ENCODE measurements at regions not wholly inside any gene's neighbourhood (a gene's known extent, or its start where the extent isn't known, plus 50 kb on each side); places are given as distances from the start of the nearest gene placed in this dataset.

DNA sequence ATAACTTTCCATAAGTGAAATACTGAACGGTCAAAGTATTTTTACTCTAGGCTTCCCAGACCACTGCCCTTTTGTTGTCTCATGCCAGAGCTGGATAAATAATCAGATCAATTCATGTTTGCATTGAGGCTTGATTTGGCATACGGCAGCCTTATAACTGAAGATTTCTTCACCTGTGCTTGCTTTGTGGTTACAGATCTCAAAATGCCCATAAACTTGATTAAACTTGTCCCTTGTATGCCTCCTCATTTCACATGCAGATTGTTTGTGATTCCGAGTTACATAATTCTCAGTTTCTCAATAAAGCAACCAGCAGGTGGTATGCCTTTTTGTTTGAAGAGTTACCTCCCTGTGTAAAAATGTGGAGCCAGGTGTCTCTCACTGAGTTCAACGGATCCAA is 211.4 kb upstream of the LRIG1 start:
- Histone ChIP-seq H3K23ac (ENCODE audit: low read length) (no peak overlapping the region), H3K14ac (ENCODE audit: low read length) (no peak overlapping the region), H3K9ac (ENCODE audit: low read length) (no peak overlapping the region), H3K4me1 (ENCODE audit: control insufficient read depth in 1 of 2, insufficient read depth in 2 of 2, low read length in 2 of 2) (peaks cover 0 to 7% of the 10 kb centered on the region in 2 experiments), H3K18ac (ENCODE audit: low read length) (no peak overlapping the region), H3K4me2 (ENCODE audit: low read length) (no peak overlapping the region), H4K8ac (ENCODE audit: low read depth, low read length) (no peak overlapping the region), H3K79me2 (ENCODE audit: control insufficient read depth, insufficient read depth, low read length, poor library complexity) (no peaks in the 10 kb centered on the region), H3K79me1 (ENCODE audit: low read length) (no peaks in the 10 kb centered on the region), H3K9me3 (ENCODE audit: insufficient read depth, low read depth, low read length) (no peaks in the 10 kb centered on the region), H2BK5ac (ENCODE audit: low read depth, low read length, poor library complexity) (no peak overlapping the region), H2AK5ac (ENCODE audit: low read length) (no peak overlapping the region), H2BK12ac (ENCODE audit: low read length) (no peak overlapping the region), H3K27me3 (ENCODE audit: insufficient read depth, low read length) (no peaks in the 10 kb centered on the region), H2BK120ac (ENCODE audit: insufficient read depth, low read length, poor library complexity) (no peak overlapping the region), H2AFZ (ENCODE audit: insufficient read depth, low read length, poor library complexity) (no peak overlapping the region), H3K4me3 (ENCODE audit: low read depth, low read length) (no peak overlapping the region), H3K36me3 (ENCODE audit: control insufficient read depth in 1 of 2, insufficient read depth in 2 of 2, low read length in 2 of 2) (no peaks in the 10 kb centered on the region), H3K4ac (ENCODE audit: low read depth, low read length) (no peak overlapping the region), H4K12ac (ENCODE audit: low read depth, low read length) (no peak overlapping the region), H4K91ac (ENCODE audit: low read depth, low read length) (no peak overlapping the region), H3K27ac (ENCODE audit: low read depth, low read length) (no peak overlapping the region)
- WGBS (ENCODE audit: extremely low coverage, insufficient coverage, insufficient read length): no CpG with 5 or more reads among the region's 4 CpGs
- DNase-seq: peak in 1 of 2 donors; percentile 16

DNA sequence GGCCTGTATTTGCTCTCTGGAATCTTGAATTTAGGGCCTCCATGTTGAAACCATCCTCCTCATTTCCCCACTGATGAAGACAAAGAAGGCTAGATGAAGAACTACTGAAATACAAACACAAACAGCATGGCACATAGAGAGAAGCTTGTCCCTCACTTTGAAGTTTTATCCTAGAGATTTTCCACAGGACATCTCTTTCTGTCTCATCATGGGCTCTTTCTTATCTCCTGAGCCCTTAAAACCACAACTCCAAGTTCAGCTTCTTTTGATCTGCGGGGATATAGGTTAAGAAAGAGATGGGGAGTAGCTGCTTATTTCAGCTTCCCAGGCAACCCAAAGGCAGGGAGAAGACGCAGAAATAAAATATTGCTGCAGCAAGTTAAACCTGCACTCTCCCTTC is 213.1 kb upstream of the LRIG1 start:
- Histone ChIP-seq H2BK5ac (ENCODE audit: low read depth, low read length, poor library complexity) (no peak overlapping the region), H3K9me3 (ENCODE audit: insufficient read depth, low read depth, low read length) (no peaks in the 10 kb centered on the region), H3K27me3 (ENCODE audit: insufficient read depth, low read length) (no peaks in the 10 kb centered on the region), H3K9ac (ENCODE audit: low read length) (no peak overlapping the region), H3K27ac (ENCODE audit: low read depth, low read length) (no peak overlapping the region), H2AK5ac (ENCODE audit: low read length) (no peak overlapping the region), H3K4me3 (ENCODE audit: low read depth, low read length) (no peak overlapping the region), H2AFZ (ENCODE audit: insufficient read depth, low read length, poor library complexity) (no peak overlapping the region), H3K4me2 (ENCODE audit: low read length) (no peak overlapping the region), H4K12ac (ENCODE audit: low read depth, low read length) (no peak overlapping the region), H4K91ac (ENCODE audit: low read depth, low read length) (no peak overlapping the region), H3K18ac (ENCODE audit: low read length) (no peak overlapping the region), H3K79me1 (ENCODE audit: low read length) (no peaks in the 10 kb centered on the region), H3K4ac (ENCODE audit: low read depth, low read length) (no peak overlapping the region), H3K36me3 (ENCODE audit: control insufficient read depth in 1 of 2, insufficient read depth in 2 of 2, low read length in 2 of 2) (no peaks in the 10 kb centered on the region), H4K8ac (ENCODE audit: low read depth, low read length) (no peak overlapping the region), H3K23ac (ENCODE audit: low read length) (no peak overlapping the region), H3K14ac (ENCODE audit: low read length) (no peak overlapping the region), H3K79me2 (ENCODE audit: control insufficient read depth, insufficient read depth, low read length, poor library complexity) (no peaks in the 10 kb centered on the region), H3K4me1 (ENCODE audit: control insufficient read depth in 1 of 2, insufficient read depth in 2 of 2, low read length in 2 of 2) (peaks cover 0 to 7% of the 10 kb centered on the region in 2 experiments), H2BK120ac (ENCODE audit: insufficient read depth, low read length, poor library complexity) (no peak overlapping the region), H2BK12ac (ENCODE audit: low read length) (no peak overlapping the region)
- WGBS (ENCODE audit: extremely low coverage, insufficient coverage, insufficient read length): no CpG with 5 or more reads among the region's 2 CpGs
- DNase-seq: no peak

DNA sequence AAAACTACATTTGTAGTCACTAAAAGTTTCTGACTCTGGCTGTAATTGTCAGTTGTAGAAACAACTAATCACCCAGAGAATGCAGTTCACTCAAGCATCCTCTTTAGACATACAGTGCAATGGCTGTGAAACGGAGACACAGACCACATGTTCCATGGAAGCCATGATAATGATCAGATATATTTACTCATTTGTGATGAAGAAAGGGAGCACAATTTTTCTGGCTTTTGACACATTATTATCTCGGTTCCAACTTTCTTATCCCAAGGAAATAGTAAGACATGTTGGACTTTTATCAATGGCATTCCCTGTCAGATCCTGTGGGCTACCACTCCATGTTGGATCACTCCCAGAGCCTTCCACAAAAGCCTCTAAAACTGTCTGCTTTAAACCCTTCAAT is 215.0 kb upstream of the LRIG1 start:
- Histone ChIP-seq H3K27me3 (ENCODE audit: insufficient read depth, low read length) (no peaks in the 10 kb centered on the region), H2BK120ac (ENCODE audit: insufficient read depth, low read length, poor library complexity) (no peak overlapping the region), H3K9ac (ENCODE audit: low read length) (no peak overlapping the region), H3K4me2 (ENCODE audit: low read length) (no peak overlapping the region), H3K36me3 (ENCODE audit: control insufficient read depth in 1 of 2, insufficient read depth in 2 of 2, low read length in 2 of 2) (no peaks in the 10 kb centered on the region), H4K12ac (ENCODE audit: low read depth, low read length) (no peak overlapping the region), H3K79me2 (ENCODE audit: control insufficient read depth, insufficient read depth, low read length, poor library complexity) (no peaks in the 10 kb centered on the region), H3K4ac (ENCODE audit: low read depth, low read length) (no peak overlapping the region), H2AFZ (ENCODE audit: insufficient read depth, low read length, poor library complexity) (no peak overlapping the region), H3K4me1 (ENCODE audit: control insufficient read depth in 1 of 2, insufficient read depth in 2 of 2, low read length in 2 of 2) (no peaks in the 10 kb centered on the region), H3K79me1 (ENCODE audit: low read length) (no peaks in the 10 kb centered on the region), H3K18ac (ENCODE audit: low read length) (no peak overlapping the region), H3K14ac (ENCODE audit: low read length) (no peak overlapping the region), H3K9me3 (ENCODE audit: insufficient read depth, low read depth, low read length) (no peaks in the 10 kb centered on the region), H3K27ac (ENCODE audit: low read depth, low read length) (no peak overlapping the region), H3K4me3 (ENCODE audit: low read depth, low read length) (no peak overlapping the region), H3K23ac (ENCODE audit: low read length) (no peak overlapping the region), H4K91ac (ENCODE audit: low read depth, low read length) (no peak overlapping the region), H2BK12ac (ENCODE audit: low read length) (no peak overlapping the region), H2AK5ac (ENCODE audit: low read length) (no peak overlapping the region), H4K8ac (ENCODE audit: low read depth, low read length) (no peak overlapping the region), H2BK5ac (ENCODE audit: low read depth, low read length, poor library complexity) (no peak overlapping the region)
- WGBS (ENCODE audit: extremely low coverage, insufficient coverage, insufficient read length): no CpG with 5 or more reads among the region's 2 CpGs
- no peak for DNase-seq

DNA sequence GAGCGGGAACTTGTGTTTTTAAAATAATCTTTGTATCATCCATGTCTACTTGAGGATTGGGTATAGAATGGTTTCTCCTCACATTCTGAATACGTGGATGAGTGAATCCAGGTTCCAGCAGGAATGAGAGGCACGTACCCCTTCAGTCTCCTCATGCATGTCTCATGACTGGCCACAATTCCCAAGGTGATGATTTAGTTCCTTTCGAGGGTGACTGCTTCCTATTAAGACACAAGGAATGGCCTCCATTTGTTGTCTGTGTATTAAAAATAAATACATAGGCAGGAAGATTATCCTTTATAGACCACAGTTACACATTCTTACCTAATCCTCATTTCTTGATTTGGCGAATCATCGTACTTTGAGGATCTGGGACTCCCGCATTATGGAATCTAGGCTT is 217.0 kb upstream of the LRIG1 start:
- no peaks in the 10 kb centered on the region for H3K4me1 ChIP-seq (ENCODE audit: control insufficient read depth in 1 of 2, insufficient read depth in 2 of 2, low read length in 2 of 2)
- H3K9ac ChIP-seq (ENCODE audit: low read length): no peak overlapping the region
- H3K79me1 ChIP-seq (ENCODE audit: low read length): no peaks in the 10 kb centered on the region
- H4K91ac ChIP-seq (ENCODE audit: low read depth, low read length): no peak overlapping the region
- H3K27ac ChIP-seq (ENCODE audit: low read depth, low read length): no peak overlapping the region
- H2BK5ac ChIP-seq (ENCODE audit: low read depth, low read length, poor library complexity): no peak overlapping the region
- H4K12ac ChIP-seq (ENCODE audit: low read depth, low read length): no peak overlapping the region
- no peak overlapping the region for H3K4me2 ChIP-seq (ENCODE audit: low read length)
- no peak overlapping the region for H2AFZ ChIP-seq (ENCODE audit: insufficient read depth, low read length, poor library complexity)
- no peak overlapping the region for H2BK12ac ChIP-seq (ENCODE audit: low read length)
- DNase-seq: no peak
- H3K9me3 ChIP-seq (ENCODE audit: insufficient read depth, low read depth, low read length): no peaks in the 10 kb centered on the region
- no CpG with 5 or more reads among the region's 7 CpGs for WGBS (ENCODE audit: extremely low coverage, insufficient coverage, insufficient read length)
- no peaks in the 10 kb centered on the region for H3K27me3 ChIP-seq (ENCODE audit: insufficient read depth, low read length)
- no peak overlapping the region for H3K4me3 ChIP-seq (ENCODE audit: low read depth, low read length)
- H2BK120ac ChIP-seq (ENCODE audit: insufficient read depth, low read length, poor library complexity): no peak overlapping the region
- no peak overlapping the region for H4K8ac ChIP-seq (ENCODE audit: low read depth, low read length)
- H3K18ac ChIP-seq (ENCODE audit: low read length): no peak overlapping the region
- H2AK5ac ChIP-seq (ENCODE audit: low read length): no peak overlapping the region
- no peaks in the 10 kb centered on the region for H3K79me2 ChIP-seq (ENCODE audit: control insufficient read depth, insufficient read depth, low read length, poor library complexity)
- H3K23ac ChIP-seq (ENCODE audit: low read length): no peak overlapping the region
- H3K4ac ChIP-seq (ENCODE audit: low read depth, low read length): no peak overlapping the region
- no peak overlapping the region for H3K14ac ChIP-seq (ENCODE audit: low read length)
- H3K36me3 ChIP-seq (ENCODE audit: control insufficient read depth in 1 of 2, insufficient read depth in 2 of 2, low read length in 2 of 2): no peaks in the 10 kb centered on the region
